ENCODE measurements at regions not wholly inside any gene's neighbourhood (a gene's known extent, or its start where the extent isn't known, plus 50 kb on each side); places are given as distances from the start of the nearest gene placed in this dataset.
"Not testable (repeated sequence)": the region's sequence is repeated elsewhere in the genome, so short reads cannot be mapped to it uniquely, and the experiment has no call there.

DNA sequence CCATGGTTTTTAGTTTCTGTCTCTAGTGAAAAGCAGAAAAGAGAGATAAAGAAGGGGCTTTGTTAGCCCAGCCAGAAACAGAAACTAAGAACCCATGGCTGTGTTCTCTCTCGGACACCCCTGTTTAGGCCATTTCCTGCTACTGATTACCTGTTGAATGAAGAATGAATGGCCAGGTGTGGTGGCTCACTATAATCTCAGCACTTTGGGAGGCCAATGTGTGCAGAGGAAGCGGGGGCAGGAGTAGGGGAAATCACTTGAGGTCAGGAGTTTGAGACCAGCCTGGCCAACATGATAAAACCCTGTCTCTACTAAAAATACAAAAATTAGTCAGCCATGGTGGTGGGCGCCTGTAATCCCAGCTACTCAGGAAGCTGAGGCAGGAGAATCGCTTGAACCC is 93.8 kb upstream of the MSH6 start:
- DNase-seq: not testable (repeated sequence)

DNA sequence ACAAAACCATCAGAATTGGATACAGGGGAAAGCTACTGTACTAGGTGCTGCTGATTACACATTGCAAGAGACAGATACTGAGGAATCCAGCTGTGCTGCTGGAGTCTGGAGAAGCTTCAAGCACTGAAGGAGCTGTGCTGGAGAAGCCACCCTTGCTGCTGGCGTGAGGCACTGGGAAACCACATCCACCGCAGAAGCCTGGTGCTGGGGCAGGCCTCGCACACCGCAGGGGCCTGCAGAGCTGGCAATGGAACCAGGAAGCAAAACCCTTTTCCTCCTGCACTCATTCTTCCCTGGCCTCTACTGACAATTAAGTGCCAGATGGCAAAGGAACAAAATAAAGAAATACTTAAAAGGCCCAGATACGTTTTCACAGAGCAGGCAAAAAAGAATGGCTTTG is 94.4 kb upstream of the MSH6 start:
- DNase-seq: peak; percentile 5

DNA sequence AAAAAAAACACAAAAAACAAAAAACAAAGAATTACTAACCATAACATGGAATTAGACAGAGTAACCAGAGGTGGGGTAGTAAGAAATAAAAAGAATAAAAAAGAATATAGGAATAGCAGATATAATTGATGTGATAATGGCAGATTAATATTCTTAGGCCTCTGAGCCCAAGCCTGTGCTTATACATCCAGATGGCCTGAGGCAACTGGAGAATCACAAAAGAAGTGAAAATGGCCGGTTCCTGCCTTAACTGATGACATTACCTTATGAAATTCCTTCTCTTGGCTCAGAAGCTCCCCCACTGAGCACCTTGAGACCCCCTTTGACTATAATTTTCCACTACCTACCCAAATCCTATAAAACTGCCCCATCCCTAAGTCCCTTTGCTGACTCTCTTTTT is 95.1 kb upstream of the MSH6 start:
- DNase-seq: no peak

DNA sequence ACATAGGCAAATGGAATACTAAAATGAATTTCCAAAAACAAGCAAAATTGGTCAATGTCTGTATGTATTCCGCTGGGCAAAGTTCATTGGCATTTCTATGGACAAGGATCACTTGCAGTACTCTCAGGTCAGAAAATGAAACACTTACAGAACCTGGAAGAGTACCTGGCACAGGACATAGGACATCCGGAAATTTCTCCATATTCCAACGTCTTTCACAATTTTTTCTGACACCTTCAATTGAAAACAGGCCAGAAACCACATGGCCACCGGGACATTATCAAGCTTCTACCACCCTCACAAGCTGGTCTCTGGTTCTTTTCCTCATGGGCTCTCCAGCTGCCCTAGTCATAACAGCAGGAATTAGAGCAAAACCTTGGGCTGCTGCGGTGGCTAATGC is 96.9 kb upstream of the MSH6 start:
- no peak for DNase-seq

DNA sequence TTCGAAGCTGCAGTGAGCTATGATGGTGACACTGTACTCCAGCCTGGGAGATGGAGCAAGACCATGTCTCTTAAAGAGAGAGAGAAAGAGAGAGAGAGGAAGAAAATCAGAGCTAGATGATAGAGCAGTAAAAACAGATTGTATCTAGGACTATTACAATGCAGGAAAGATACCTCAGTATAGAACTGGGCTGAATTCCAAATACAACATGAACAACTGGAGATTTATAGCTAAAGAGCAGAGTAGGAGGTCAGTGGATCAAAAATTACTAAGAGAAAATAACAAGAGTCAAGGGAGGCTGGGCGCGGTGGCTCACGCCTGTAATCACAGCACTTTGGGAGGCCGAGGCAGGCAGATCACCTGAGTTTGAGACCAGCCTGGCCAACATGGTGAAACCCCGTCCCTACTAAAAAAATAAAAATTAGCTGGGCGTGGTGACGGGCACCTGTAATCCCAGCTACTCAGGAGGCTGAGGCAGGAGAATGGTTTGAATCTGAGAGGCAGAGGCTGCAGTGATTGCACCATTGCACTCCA is 100.7 kb upstream of the MSH6 start:
- no peak for DNase-seq

DNA sequence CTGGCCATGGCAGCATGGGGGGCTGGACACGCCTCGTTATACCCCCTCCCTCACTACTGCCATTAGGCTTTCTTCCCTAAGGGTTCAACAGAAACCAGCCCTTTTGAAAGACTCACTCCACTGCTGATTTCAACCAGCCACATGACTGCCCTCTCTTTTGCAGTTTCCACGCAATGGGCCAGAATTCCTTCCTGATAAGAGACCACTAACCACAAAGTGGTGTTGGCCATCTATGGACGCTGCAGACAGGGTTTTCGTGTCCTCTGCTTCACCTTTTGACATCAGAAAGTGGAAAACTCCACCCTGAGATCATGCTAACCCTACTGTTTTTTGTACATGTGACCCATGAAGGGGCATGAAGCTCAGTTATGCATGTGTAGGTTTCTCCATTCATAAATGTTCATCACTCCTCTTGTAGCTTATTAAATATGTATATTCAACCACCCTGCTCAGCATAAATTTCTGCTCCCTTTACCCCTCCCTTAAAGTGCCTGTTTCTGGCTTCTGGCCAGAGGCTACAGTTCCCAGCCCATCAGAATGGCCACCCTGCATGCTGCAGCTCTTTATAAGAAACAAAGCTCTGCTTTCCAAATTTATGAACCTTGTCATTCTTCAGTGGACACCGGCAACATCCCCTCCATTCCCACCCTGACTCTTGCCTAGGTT is 105.6 kb upstream of the KCNK12 start:
- DNase-seq: no peak

DNA sequence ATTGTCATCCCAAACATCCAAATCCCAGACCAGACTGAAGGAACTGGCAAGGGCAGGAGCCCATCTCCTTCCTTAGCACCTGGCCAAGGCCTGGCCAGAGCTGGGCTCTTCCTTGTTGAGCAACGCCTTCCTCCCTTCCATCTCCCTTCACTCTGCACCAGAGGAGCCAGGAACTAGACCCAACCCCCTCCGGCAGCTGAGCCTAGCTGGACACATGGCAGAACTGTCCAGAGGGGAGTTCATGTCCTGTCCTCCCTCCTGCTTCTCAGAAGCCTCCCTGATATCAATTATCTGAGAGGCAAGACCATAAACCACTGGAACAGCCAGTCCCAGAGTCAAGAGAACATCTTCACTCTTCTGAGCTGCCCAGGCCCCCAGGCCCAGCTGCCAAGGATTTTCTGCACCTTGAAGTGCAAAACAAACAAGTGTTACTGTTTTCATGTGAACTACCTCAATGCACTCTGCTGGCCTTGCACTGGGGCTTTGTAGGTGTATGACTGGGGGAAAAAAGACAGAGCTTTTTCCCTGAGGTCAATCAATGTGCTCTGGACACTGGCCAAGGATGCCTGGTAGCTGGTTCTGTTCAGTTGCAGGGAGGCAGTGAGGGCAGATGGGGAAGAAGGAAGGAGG is 104.5 kb upstream of the KCNK12 start:
- DNase-seq: peak; percentile 27

DNA sequence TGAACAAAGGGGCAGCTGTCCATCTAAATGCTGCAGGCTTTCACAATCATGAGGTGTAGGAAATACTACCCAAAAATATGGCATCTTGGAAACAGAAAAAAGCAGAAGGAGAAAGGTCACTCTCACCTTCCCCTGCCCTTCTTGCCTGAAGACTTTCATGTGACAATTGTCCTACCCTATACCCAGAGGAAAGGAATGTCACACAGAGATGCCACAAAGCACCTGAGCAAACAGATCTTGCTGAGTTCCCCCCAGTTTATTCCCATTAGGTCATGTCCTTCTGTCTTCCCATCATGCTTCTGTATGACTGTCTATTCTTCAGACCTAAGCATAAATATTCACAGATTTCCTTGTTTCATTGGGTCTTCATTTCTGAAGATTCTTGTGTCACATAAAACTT is 95.5 kb upstream of the KCNK12 start:
- DNase-seq: no peak

DNA sequence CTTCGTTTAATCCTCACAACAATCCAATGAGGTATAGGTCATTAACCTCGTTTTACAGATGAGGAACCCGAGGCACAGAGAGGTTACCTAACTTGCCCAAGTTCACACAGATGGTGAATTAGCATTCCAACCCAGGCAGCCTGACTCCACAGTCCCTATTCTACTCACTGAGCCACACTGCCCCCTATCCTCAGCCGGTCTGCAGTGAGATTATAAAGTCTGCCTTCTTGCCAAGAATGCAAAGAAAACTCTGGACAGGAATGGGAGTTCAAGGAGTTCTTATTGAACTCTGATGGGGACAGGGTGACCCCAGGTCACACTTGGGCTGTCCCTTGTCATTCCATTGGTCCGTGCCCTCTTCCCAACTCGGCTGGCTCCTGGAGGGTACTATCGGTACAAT is 94.0 kb upstream of the KCNK12 start:
- no peak for DNase-seq

DNA sequence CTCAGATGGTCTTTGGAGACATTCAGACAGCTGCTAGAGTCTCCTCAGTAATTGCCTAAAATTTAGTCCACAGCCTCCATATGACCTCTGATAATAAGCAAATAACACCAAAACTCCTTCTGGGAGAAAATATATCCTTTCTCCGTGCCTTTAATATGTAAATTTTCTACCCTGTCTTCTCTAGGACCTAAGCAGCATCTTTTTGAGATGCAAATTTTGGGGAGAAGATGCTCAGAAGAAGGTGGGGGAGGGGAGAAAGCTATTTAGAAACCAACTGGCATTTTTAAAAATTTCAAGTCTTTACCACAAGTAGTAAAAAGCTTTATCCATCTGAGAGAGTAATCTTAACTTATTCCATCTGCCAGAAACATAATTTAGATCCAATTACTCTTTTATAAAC is 91.8 kb upstream of the KCNK12 start:
- no peak for DNase-seq

DNA sequence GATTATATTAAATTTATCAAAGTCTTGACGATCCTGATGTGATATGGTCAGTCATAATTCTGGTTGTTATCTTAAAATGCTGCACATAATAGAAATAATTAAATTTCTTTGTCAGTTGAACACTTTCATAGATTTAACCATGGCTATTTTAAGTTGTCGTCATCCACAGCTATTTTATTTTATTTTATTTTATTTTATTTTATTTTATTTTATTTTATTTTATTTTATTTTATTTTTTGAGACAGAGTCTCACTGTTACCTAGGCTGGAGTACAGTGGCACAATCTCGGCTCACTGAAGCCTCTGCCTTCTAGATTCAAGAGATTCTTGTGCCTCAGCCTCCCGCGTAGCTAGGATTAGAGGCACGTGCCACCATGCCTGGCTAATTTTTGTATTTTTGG is 90.5 kb upstream of the KCNK12 start:
- DNase-seq: no peak

DNA sequence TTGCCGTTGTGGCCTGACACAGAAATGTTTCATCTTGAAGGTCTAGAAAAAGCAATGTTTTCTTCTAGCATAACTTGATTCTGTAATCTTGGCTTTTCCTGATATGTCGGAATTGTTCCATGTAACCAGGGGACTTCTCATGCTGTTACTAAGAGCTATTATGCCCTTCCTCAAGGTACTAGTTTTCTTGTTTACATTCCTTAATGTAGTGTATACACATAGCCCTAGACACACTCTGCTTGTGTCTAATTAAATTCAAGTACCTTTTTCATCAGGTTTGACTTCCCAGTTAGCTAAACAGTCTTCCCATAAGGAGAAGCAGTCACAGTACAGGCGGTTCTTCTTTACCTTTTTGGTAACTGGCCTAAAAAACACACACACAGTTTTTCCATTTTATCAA is 89.4 kb upstream of the KCNK12 start:
- peak; percentile 21 for DNase-seq

DNA sequence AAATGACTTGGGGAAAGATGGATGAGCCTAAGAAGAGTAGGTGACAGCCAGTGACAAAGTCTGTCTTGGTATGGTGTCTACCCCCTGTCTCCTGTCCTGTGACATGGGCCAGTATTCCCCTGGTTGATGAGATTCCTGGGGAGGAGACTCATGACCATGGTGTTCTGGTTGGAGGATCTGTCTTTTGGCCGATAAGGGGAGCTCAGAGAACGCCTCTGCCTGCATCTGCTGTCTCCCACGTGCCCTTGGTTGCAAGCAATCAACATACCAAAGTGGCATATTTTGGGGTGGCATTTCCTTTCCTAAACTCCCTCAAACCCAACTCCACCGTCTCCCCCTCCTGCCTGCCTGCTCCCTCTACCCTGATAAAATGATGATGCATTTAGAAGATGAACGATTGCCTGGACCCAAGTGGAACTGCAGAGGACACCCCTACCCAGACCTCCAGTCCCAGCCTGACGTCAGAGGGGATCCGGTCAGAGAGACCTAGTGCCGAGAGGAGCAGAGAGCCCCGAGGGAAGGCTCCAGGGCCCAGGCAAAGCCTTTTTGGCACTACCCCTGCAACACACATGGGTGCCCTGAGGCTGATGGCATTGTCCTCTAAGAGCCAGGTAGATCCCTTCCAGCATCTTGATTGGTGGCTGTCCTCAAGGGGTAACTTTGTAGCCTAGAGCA is 88.0 kb upstream of the KCNK12 start:
- no peak for DNase-seq

DNA sequence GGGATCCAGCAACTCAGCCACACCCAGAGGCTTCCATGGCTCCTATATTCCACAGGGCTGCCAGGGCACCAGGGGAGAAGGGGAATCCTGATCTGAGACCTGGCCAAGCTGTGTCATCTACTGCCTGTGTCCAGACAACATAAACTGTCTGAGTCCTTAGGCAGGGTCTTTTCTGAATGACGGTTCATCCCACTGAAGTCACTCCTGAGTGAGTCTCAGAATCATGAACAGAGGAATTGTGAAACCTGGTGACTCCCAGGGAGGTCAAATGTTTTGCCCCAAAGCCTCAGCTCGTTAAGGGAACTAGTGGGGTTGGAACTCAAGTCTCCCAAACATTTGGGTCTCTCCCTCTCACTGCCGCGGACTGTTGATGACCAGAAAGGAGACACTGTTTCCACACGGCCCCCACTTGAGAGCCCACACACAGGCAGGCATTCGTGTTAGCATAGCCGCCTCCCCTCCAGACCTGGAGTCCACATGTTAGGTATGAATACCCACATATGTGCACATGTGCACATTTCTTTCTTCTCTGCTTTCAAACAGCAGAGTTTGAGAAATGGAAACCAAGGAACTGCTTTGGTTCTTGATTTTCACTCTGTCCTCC is 87.2 kb upstream of the KCNK12 start:
- DNase-seq: no peak

DNA sequence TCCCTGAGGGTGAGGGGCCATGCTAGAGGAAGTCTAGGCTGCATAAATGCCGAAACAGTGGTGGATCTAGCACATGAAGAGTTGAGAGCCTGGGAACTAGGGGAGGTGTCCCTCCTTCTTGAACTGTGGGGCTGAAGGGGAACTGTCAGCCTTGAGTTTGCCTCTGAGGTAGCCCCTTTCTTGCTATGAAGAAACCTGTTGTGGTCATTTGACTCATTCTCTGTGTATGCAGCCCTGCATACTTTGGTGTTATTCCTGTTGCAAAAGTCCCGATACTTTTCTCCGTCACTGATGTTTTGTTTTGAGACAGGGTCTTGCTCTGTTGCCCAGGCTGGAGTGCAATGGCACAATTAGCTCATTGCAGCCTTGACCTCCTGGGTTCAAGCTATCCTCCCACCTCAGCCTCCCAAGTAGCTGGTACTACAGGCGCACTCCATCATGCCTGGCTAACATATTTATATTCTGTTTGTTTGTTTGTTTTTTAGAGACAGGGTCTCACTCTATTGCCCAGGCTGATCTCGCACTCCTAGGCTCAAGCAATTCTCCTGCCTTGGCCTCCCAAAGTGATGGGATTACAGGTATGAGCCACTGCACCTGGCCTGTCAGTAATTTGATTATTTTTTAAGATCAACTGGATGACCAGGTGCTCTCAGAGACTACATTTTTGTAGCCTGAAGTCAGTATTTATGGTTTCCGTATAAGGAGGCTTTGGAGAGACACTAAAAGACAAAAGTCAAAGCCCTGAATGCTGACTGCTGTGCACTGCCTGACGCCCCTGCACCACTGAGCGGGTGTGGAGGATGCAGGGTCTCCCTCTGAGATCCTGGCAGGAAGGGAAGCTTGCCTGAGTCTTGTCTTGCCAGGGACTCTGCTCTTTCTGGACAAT is 86.2 kb upstream of the KCNK12 start:
- DNase-seq: no peak

DNA sequence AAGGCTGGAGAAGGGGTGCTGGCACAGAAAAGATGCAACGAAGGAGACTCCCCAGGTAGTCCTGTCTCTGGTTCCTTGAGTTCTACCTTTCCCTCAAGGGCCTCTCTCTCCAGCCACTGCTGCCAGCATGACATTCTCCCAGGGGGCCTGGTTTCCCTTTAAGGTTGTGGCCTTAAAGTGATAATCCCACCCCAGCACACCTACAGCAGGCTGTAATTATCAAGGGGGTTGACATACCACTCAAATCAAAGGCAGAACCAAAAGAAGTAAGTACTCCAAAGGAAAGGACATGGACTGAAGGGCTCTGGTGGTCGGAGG is 84.7 kb upstream of the KCNK12 start:
- DNase-seq: peak; percentile 72

DNA sequence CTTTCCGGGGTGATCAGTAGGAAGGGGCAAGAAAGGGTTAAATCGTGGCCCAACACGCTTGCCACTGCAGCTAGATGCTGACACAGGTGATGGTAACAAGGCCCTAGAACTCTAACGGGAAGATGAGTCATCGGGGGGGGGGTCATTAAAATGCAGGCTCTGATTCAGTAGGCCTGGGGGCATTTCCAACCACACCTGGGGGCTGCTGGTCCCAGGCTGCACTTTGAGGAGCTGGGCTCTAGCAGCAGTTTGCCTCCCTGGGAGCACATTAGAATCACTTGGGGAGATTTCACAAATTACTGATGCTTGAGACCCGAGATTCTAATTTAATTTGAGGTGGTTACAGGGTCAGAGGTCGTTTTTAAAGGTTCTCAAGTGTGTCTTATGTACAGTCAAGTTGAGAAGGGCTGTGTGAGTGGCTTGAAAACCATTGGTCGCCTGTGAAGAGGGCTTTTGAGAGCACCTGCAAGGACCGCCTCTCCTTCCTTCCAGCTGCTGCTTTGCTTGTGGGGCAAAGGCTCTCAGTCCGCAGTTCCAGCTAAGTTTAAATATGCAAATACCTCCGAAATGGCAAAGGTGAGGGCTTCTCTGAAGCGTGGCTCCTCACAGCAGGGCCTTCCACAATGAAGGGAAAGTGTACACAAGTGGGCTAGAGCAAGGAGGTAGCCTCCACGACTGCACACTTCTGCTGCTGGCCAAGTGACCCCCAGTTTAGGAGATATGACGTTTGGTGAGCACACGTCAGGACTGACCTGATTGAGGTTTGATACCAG is 84.2 kb upstream of the KCNK12 start:
- peak; percentile 96 for DNase-seq

DNA sequence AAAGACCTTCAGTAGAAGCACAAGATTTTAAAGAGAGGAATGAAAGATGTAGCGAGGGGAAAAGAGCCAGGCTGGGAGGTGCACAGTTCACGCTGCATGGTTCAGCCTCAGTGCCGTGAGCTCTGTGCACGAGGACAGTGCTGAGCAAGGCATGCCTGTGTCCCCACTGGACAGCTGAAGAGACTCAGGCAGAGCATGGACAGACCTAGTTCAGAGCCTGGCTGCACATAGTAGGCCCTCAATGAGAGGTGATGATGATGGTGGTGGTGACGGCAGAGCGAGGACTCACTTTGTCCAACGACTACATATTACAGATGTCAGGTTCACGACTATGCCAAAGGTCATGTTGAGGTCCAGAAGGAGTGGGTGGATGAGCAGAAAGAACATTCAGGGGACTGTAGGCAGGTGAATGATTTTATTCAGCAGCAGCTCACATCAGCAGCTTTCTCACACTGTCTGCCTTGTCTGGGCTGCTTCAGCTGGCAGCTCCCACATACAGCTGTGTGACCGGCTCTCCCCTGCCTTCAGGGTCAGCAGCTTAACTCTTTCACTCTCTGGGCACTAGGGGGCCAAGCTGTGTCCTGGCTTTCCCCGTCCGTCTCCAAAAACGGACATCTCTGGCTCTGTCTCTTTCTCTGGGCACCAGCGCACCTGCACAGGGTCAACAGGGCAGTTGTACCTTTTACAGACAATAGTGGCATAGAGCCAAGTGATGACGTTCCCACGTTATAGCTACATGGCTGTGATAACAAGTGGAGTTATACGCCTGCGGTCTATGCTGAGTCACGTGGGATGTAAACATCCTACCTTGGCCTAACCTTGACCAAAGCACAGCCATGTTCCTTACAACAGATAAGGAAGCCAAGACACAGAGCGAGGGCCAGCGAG is 83.4 kb upstream of the KCNK12 start:
- DNase-seq: peak; percentile 75

DNA sequence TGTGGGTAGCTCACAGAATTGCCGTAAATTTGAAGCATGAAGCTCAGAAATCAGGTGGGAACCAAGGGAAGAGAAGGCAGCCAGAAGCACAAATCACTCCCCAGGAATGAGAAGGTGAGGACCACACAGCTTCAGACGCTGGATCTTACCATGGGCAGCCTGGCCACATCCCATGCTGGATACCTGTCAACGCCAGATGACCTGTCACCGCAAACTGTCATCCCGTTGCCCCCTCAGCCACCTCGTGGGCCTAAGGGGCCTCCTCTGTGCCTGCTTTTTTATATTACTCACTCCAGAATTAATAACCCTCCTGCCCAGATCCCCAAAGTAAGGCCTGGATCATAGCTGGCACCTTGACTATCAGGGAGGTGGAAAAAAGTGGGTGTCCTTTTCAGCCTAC is 82.3 kb upstream of the KCNK12 start:
- no peak for DNase-seq

DNA sequence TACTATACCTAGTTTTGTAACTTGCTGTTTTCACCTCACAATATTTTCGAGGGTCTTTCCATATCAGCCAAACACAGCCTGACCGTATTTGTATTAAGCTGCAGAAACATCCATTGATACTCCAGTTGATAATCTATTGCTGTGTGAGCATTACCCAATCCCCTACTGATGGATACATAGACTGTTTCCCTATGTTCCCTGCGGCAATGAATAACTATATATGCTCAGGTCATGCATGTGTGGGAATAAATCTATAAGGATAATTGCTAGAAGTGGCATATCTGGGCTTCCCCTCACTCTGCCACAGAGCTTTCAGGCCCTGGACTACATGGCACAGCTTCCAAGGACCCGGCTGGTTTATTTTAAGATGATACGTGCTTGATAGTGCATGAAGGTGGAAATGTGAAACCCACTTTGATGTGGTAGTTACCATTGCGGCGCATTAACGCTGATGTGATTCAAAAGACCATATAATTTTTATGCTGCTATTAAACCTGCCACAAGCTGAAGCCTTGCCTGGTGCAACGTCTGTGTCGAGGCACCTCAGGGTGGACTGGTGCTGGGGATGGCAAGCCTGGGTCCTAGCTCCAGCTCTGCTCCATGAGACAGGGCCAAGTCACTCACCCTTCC is 81.4 kb upstream of the KCNK12 start:
- DNase-seq: peak; percentile 93

DNA sequence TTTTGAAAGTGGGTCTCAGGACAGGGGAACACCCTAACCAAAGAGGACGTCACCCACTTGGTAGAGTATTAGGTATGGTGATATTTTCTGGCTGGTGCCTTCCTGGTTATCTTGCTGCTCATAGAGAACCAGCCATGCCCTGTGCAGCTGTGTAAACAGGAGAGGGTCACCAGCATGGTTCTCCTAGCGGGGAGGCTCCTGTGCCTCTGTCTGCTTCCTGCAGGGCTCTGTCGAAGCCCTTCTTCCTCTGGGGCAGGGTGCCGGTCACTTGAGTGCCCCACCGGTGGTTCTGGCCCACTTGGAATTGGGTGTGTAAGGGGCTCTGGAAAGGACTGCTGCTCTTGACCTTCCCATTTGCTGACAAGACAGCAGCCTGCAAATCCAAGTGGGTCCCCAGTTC is 80.5 kb upstream of the KCNK12 start:
- peak; percentile 11 for DNase-seq

Data from DMS79 treated with DMSO at 0.1 percent for 48 hours (cell line).